Glutamatergic neuron (in vitro differentiated cells): ENCODE measurements at regions not wholly inside any gene's neighbourhood (a gene's known extent, or its start where the extent isn't known, plus 50 kb on each side); places are given as distances from the start of the nearest gene placed in this dataset.

Source experiments
- DNase-seq: peaks from one replicate; pipeline ENCODE4 v3.0.0; 2022
- H3K27ac Mint-ChIP-seq: one replicate; pipeline ENCODE4 v1.8.0; 2020; ENCODE audit warnings: mild to moderate bottlenecking, mixed read lengths, inconsistent platforms; ENCODE audit not compliant: unreplicated experiment
- H3K27me3 Mint-ChIP-seq: one replicate; pipeline ENCODE4 v1.8.0; 2020; ENCODE audit warnings: mild to moderate bottlenecking, moderate library complexity, mixed read lengths, inconsistent platforms; ENCODE audit not compliant: unreplicated experiment
- H3K36me3 Mint-ChIP-seq: one replicate; pipeline ENCODE4 v1.8.0; 2020; ENCODE audit warnings: mild to moderate bottlenecking, mixed read lengths, inconsistent platforms; ENCODE audit not compliant: unreplicated experiment
- H3K4me1 Mint-ChIP-seq: one replicate; pipeline ENCODE4 v1.8.0; 2020; ENCODE audit warnings: mild to moderate bottlenecking, low read depth, mixed read lengths, inconsistent platforms; ENCODE audit not compliant: unreplicated experiment
- H3K4me3 Mint-ChIP-seq: one replicate; pipeline ENCODE4 v1.8.0; 2020; ENCODE audit warnings: mild to moderate bottlenecking, mixed read lengths, inconsistent platforms; ENCODE audit not compliant: unreplicated experiment
- H3K9me3 Mint-ChIP-seq: one replicate; pipeline ENCODE4 v1.8.0; 2020; ENCODE audit warnings: mild to moderate bottlenecking, moderate library complexity, mixed read lengths, inconsistent platforms; ENCODE audit not compliant: unreplicated experiment
- CTCF ChIP-seq: fragments of 200-600 bp; sonication (generic); IDR thresholded peaks from one replicate; pipeline ENCODE4 v1.5.0; 2021; ENCODE audit not compliant: partially characterized antibody, unreplicated experiment

GRCh38 chr13:28550091-28550490 is 55.2 kb upstream of the FLT1 start:
- Mint-ChIP-seq H3K27ac (no peak overlapping the region), H3K27me3 (peaks cover 7% of the 10 kb centered on the region), H3K9me3 (no peaks in the 10 kb centered on the region), H3K36me3 (peaks cover 9% of the 10 kb centered on the region), H3K4me1 (peaks cover 3% of the 10 kb centered on the region), H3K4me3 (no peak overlapping the region)
- DNase-seq = no peak
- no peak for TF ChIP-seq CTCF

GRCh38 chr13:28548872-28549271 is 53.9 kb upstream of the FLT1 start:
- DNase-seq = no peak

GRCh38 chr13:28548468-28548867 is 53.5 kb upstream of the FLT1 start:
- no peak for TF ChIP-seq CTCF
- Mint-ChIP-seq H3K4me3 (no peak overlapping the region), H3K27me3 (peaks cover 7% of the 10 kb centered on the region), H3K36me3 (peaks cover 23% of the 10 kb centered on the region), H3K9me3 (peaks cover 4% of the 10 kb centered on the region), H3K4me1 (peaks cover 3% of the 10 kb centered on the region), H3K27ac (no peak overlapping the region)
- no peak for DNase-seq

More at GRCh38 chr13:28548872-28549271, 53.9 kb upstream of the FLT1 start:
- peaks cover 19% of the 10 kb centered on the region for H3K36me3 Mint-ChIP-seq
- no peak overlapping the region for H3K4me3 Mint-ChIP-seq
- H3K4me1 Mint-ChIP-seq = peaks cover 3% of the 10 kb centered on the region
- TF ChIP-seq CTCF = no peak
- H3K27me3 Mint-ChIP-seq = peaks cover 7% of the 10 kb centered on the region
- peaks cover 4% of the 10 kb centered on the region for H3K9me3 Mint-ChIP-seq
- H3K27ac Mint-ChIP-seq = no peak overlapping the region

GRCh38 chr13:28545583-28546333 is 50.8 kb upstream of the FLT1 start:
- Mint-ChIP-seq H3K27ac (no peak overlapping the region), H3K27me3 (peaks cover 7% of the 10 kb centered on the region), H3K36me3 (peaks cover 23% of the 10 kb centered on the region), H3K4me1 (peaks cover 3% of the 10 kb centered on the region), H3K9me3 (peaks cover 4% of the 10 kb centered on the region), H3K4me3 (no peak overlapping the region)
- no peak for TF ChIP-seq CTCF
- DNase-seq = no peak
